PC-9 (cell line): ENCODE measurements at regions not wholly inside any gene's neighbourhood (a gene's known extent, or its start where the extent isn't known, plus 50 kb on each side); places are given as distances from the start of the nearest gene placed in this dataset.

Experiments
- BruUV-seq: library from RNA; stranded (reverse); fragments of 400-500 nt; replicated peaks from 2 replicates; lab custom pipeline; 2021; lab: Mats Ljungman, UMichigan
- CTCF ChIA-PET: fragments of 300-600 bp; sonication (Branson Sonifier 250); formaldehyde crosslinking; loops from one replicate; lab custom pipeline; 2022; ENCODE audit warnings: antibody characterized with exemption; lab: Charles Lee
- POLR2A ChIA-PET: fragments of 300-600 bp; sonication (Branson Sonifier 250); formaldehyde crosslinking; loops from one replicate; lab custom pipeline; 2022; ENCODE audit warnings: antibody characterized with exemption; ENCODE audit not compliant: unreplicated experiment; lab: Charles Lee
- DNase-seq, 2 experiments: peaks; one replicate each; pipeline versions ENCODE4 v3.0.0 to v3.0.0-alpha.2; 2015 to 2022; ENCODE audit warnings: mixed read lengths in 1 of 2
- H2AFZ ChIP-seq: fragments of 200-600 bp; sonication (generic); 2 replicates; pipeline ENCODE4 v1.8.1; 2017; ENCODE audit warnings: antibody characterized with exemption
- H3F3A ChIP-seq: fragments of 200-600 bp; sonication (generic); 2 replicates; pipeline ENCODE4 v1.8.1; 2017; ENCODE audit warnings: antibody characterized with exemption, mild to moderate bottlenecking, low read depth; ENCODE audit not compliant: insufficient read depth
- H3K27ac ChIP-seq: fragments of 200-600 bp; sonication (generic); 2 replicates; pipeline ENCODE4 v1.6.1; 2016; ENCODE audit warnings: mixed run types
- H3K27me3 ChIP-seq: fragments of 200-600 bp; sonication (generic); 2 replicates; pipeline ENCODE4 v1.6.1; 2016; ENCODE audit warnings: low read depth, mixed run types; ENCODE audit not compliant: insufficient read depth
- H3K36me3 ChIP-seq: fragments of 200-600 bp; sonication (generic); 2 replicates; pipeline ENCODE4 v1.6.1; 2016; ENCODE audit warnings: low read depth, mixed run types
- H3K4me1 ChIP-seq: fragments of 200-600 bp; sonication (generic); replicated peaks from 2 replicates; pipeline ENCODE4 v1.6.1; 2016; ENCODE audit warnings: mixed run types; ENCODE audit not compliant: insufficient read depth
- H3K4me2 ChIP-seq: fragments of 200-600 bp; sonication (generic); 2 replicates; pipeline ENCODE4 v1.6.1; 2017; ENCODE audit warnings: mixed run types
- H3K4me3 ChIP-seq: fragments of 200-600 bp; sonication (generic); 2 replicates; pipeline ENCODE4 v1.6.1; 2016; ENCODE audit warnings: mixed run types
- H3K79me2 ChIP-seq: fragments of 200-600 bp; sonication (generic); 2 replicates; pipeline ENCODE4 v1.6.1; 2017; ENCODE audit warnings: low read depth, mixed run types
- H3K9me2 ChIP-seq: fragments of 200-600 bp; sonication (generic); 2 replicates; pipeline ENCODE4 v1.8.1; 2017; ENCODE audit warnings: mild to moderate bottlenecking; ENCODE audit not compliant: insufficient read depth
- H3K9me3 ChIP-seq: fragments of 200-600 bp; sonication (generic); 2 replicates; pipeline ENCODE4 v1.8.1; 2016; ENCODE audit warnings: low read depth; ENCODE audit not compliant: insufficient read depth
- H4K20me1 ChIP-seq: fragments of 200-600 bp; sonication (generic); 2 replicates; pipeline ENCODE4 v1.8.1; 2017; ENCODE audit not compliant: insufficient read depth
- EZH2 ChIP-seq: fragments of 200-600 bp; sonication (generic); IDR thresholded peaks from 2 replicates; pipeline ENCODE4 v1.8.0; 2017; ENCODE audit warnings: antibody characterized with exemption, low read depth
- intact Hi-C: fragments of 100-400 bp; cut with micrococcal nuclease; formaldehyde crosslinking; loops from one replicate; pipeline ENCODE4 v1.10.0; 2022; ENCODE audit not compliant: unreplicated experiment
- TF ChIP-seq, protein P1 (sequence below): fragments of 200-600 bp; sonication (generic); conservative IDR thresholded peaks from 2 replicates; pipeline ENCODE4 v1.6.1; 2017; ENCODE audit warnings: mixed run types, antibody characterized with exemption, mild to moderate bottlenecking, moderate library complexity

DNA sequence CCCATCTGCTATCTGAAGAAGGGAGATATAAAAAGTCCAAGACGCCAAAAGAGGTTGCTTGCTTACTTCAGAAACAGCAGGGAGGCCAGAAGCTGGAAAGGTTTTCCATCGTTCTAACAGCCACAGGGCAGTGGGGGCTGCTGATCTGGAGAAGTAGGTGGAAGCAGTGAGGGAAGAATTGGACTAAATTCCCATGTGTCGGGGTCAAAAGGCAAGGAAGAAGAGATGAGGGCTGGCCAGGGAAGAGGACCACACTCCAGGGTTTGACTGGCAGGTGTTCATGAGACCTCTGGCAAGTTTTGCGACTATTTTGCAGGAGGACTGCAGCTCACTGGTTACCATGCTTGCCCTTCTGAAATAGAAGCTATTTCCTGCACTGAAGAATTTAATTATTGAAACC lies 91.0 kb downstream of the SCG2 start:
- H3F3A ChIP-seq: no peaks in the 10 kb centered on the region
- TF ChIP-seq EZH2: no peak
- TF ChIP-seq, protein P1, sequence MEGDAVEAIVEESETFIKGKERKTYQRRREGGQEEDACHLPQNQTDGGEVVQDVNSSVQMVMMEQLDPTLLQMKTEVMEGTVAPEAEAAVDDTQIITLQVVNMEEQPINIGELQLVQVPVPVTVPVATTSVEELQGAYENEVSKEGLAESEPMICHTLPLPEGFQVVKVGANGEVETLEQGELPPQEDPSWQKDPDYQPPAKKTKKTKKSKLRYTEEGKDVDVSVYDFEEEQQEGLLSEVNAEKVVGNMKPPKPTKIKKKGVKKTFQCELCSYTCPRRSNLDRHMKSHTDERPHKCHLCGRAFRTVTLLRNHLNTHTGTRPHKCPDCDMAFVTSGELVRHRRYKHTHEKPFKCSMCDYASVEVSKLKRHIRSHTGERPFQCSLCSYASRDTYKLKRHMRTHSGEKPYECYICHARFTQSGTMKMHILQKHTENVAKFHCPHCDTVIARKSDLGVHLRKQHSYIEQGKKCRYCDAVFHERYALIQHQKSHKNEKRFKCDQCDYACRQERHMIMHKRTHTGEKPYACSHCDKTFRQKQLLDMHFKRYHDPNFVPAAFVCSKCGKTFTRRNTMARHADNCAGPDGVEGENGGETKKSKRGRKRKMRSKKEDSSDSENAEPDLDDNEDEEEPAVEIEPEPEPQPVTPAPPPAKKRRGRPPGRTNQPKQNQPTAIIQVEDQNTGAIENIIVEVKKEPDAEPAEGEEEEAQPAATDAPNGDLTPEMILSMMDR: no peak
- no TSS peak for BruUV-seq
- H3K9me3 ChIP-seq: peaks cover 8% of the 10 kb centered on the region; the same call in 1 of the 2 replicates
- ChIA-PET POLR2A (no interaction called here), CTCF (no interaction called here)
- H3K4me1 ChIP-seq: no peaks in the 10 kb centered on the region
- H3K36me3 ChIP-seq: no peaks in the 10 kb centered on the region
- H3K4me3 ChIP-seq: no peak overlapping the region
- H3K27ac ChIP-seq: no peak overlapping the region
- no peak overlapping the region for H3K4me2 ChIP-seq
- no peak overlapping the region for H2AFZ ChIP-seq
- H3K9me2 ChIP-seq: no peaks in the 10 kb centered on the region
- H3K27me3 ChIP-seq: no peaks in the 10 kb centered on the region
- intact Hi-C loops: no loop called here
- DNase-seq: no peak
- no peaks in the 10 kb centered on the region for H4K20me1 ChIP-seq
- H3K79me2 ChIP-seq: no peaks in the 10 kb centered on the region

DNA sequence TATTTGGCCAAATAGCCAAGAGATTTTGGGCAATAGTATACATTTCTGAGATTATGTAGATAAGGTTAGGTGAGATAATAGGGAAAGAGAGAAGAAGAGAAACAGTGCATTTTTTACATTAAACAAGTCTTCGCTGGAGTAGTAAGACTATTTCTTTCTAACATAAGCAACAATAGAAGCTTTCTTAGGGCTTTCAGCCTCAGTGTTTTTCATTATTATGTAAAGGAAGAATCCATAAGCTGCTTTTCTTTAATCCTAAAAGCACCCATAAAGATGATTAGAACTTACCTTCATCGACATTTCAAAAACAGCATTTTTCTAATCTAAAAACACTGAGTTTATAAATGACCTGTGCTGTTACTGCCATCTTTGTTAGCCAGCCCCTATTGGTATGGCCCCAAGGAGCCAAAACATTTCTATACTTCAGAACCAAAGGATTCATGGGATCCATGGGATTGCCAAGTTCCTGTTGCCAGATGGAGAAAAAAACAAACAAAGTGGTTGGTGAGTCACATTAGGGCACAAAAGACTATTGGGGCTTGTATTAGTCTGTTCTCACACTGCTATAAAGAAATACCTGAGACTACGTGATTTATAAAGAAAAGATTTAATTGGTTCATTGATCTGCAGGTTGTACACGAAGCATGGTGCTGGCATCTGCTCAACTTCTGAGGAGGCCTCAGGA lies 88.2 kb downstream of the SCG2 start:
- H3K9me3 ChIP-seq: peaks cover 5% of the 10 kb centered on the region; the same call in 1 of the 2 replicates
- H3K79me2 ChIP-seq: no peaks in the 10 kb centered on the region
- DNase-seq: peak in 1 of 2 experiments; percentile 44
- no TSS peak for BruUV-seq
- H3K27ac ChIP-seq: no peak overlapping the region
- no peak overlapping the region for H2AFZ ChIP-seq
- H3K27me3 ChIP-seq: no peaks in the 10 kb centered on the region
- no peaks in the 10 kb centered on the region for H3K36me3 ChIP-seq
- H3K4me2 ChIP-seq: no peak overlapping the region
- intact Hi-C loops: no loop called here
- ChIA-PET CTCF (no interaction called here), POLR2A (no interaction called here)
- H3K9me2 ChIP-seq: no peaks in the 10 kb centered on the region
- TF ChIP-seq EZH2: no peak
- TF ChIP-seq, protein P1: no peak
- no peaks in the 10 kb centered on the region for H3K4me1 ChIP-seq
- H3K4me3 ChIP-seq: no peak overlapping the region
- H3F3A ChIP-seq: no peaks in the 10 kb centered on the region
- H4K20me1 ChIP-seq: no peaks in the 10 kb centered on the region

DNA sequence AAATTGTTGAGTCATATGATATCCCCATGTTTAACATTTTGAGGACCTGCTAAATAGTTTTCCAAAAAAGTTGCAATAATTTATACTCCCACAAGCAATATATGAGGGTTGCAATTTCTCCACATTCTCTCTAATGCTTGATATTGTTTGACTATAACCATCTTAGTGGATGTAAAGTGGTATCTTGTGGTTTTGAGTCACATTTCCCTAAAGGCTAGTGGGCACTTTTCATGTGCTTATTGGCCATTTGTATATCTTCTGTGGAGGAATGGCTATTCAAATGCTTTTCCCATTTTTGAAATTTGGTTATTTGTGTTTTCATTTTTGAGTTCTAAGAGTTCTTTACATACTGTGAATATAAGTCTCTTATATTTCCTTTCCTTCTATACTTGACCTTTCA lies 82.7 kb downstream of the SCG2 start:
- TF ChIP-seq, protein P1: no peak
- no peak for TF ChIP-seq EZH2
- no TSS peak for BruUV-seq
- H3F3A ChIP-seq: no peaks in the 10 kb centered on the region
- H3K4me1 ChIP-seq: no peaks in the 10 kb centered on the region
- ChIA-PET CTCF (no interaction called here), POLR2A (no interaction called here)
- intact Hi-C loops: no loop called here
- H3K27me3 ChIP-seq: no peaks in the 10 kb centered on the region
- H3K4me2 ChIP-seq: no peak overlapping the region
- no peaks in the 10 kb centered on the region for H3K9me2 ChIP-seq
- H3K4me3 ChIP-seq: no peak overlapping the region
- DNase-seq: no peak
- H2AFZ ChIP-seq: no peak overlapping the region
- H3K9me3 ChIP-seq: peaks cover 7% of the 10 kb centered on the region; the same call in 1 of the 2 replicates
- H3K27ac ChIP-seq: no peak overlapping the region
- no peaks in the 10 kb centered on the region for H3K36me3 ChIP-seq
- H4K20me1 ChIP-seq: no peaks in the 10 kb centered on the region
- no peaks in the 10 kb centered on the region for H3K79me2 ChIP-seq
